ENCODE measurements at regions not wholly inside any gene's neighbourhood (a gene's known extent, or its start where the extent isn't known, plus 50 kb on each side); places are given as distances from the start of the nearest gene placed in this dataset.
"Not testable (repeated sequence)": the region's sequence is repeated elsewhere in the genome, so short reads cannot be mapped to it uniquely, and the experiment has no call there.

DNA sequence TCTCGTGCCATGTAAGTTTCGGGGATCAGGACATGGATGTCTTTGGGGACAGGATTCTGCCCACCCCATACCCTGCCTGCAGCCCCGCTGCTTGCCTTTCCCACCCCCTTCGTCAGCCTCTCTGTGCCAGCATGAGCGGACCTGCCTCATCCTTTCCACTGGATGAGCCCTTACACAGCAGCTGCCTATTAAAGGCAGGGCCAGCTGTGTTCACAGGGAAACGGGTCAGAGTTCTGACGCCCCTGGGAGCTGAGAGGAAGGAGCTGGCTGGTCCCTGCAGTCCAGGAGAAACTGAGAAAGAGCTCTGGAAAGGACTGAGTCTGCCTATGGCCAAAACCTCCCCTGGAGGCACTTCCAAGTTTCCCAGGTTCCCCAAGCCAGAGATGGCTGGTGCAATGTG lies 83.5 kb upstream of the NCOR2 start:
- TF ChIP-seq, protein P1, sequence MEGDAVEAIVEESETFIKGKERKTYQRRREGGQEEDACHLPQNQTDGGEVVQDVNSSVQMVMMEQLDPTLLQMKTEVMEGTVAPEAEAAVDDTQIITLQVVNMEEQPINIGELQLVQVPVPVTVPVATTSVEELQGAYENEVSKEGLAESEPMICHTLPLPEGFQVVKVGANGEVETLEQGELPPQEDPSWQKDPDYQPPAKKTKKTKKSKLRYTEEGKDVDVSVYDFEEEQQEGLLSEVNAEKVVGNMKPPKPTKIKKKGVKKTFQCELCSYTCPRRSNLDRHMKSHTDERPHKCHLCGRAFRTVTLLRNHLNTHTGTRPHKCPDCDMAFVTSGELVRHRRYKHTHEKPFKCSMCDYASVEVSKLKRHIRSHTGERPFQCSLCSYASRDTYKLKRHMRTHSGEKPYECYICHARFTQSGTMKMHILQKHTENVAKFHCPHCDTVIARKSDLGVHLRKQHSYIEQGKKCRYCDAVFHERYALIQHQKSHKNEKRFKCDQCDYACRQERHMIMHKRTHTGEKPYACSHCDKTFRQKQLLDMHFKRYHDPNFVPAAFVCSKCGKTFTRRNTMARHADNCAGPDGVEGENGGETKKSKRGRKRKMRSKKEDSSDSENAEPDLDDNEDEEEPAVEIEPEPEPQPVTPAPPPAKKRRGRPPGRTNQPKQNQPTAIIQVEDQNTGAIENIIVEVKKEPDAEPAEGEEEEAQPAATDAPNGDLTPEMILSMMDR (IDR thresholded peaks at IDR 0.05; ENCODE audit: insufficient read depth, low read depth, low read length, missing control alignments): no peak
- no peak overlapping the region for H3K4me3 ChIP-seq (ENCODE audit: low read depth, low read length)
- DNase-seq (ENCODE audit: low read depth): no peak

DNA sequence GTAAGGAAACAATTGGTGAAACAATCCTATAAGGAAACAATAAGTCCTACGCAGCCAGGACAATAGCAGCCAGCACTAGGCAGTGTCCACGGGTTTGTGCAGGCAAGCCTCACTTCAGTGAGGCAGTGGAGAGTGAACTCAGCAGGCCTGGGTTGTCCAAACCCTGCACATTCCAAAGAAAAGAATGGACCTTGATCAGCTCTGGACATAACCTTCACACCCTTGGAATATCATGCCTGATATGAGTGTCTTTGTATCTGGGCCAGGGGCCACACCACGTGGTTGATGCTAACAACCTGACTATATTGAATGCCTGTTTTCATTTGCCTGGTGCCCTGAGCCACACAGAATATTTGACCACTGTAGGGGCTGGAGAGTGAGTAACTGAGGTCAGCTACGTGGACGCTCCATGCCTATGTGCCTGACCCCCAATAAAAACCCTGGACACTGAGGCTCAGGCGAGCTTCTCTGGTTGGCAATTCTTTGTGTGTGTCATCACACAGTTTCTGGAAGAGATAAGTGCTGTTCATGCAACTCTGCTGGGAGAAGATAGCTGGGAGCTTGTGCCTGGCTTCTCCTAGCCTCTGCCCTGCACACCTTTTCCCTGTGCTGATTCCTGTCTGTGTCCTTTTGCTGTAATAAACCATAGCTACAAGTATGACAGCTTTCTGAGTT lies 81.4 kb upstream of the NCOR2 start:
- no peak for DNase-seq (ENCODE audit: low read depth)
- H3K4me3 ChIP-seq (ENCODE audit: low read depth, low read length): no peak overlapping the region
- TF ChIP-seq, protein P1 (IDR thresholded peaks at IDR 0.05; ENCODE audit: insufficient read depth, low read depth, low read length, missing control alignments): no peak

DNA sequence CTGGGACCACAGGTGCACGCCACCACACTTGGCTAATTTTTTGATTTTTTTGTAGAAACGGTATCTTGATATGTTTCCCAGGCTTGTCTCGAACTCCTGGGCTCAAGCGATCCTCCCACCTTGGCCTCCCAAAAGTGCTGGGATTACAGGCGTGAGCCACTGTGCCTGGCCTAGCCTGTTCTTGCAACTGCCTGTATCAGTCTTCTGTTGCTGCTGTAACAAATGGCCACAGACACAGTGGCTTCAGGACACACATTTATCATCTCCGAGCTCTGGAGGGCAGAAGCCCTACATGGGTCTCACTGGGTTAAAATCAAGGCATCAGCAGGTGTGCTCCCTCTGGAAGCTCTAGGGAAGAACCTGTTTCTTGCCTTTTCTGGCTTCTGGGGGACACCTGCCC lies 79.9 kb upstream of the NCOR2 start:
- H3K4me3 ChIP-seq (ENCODE audit: low read depth, low read length): no peak overlapping the region
- DNase-seq (ENCODE audit: low read depth): no peak
- TF ChIP-seq, protein P1 (IDR thresholded peaks at IDR 0.05; ENCODE audit: insufficient read depth, low read depth, low read length, missing control alignments): no peak

DNA sequence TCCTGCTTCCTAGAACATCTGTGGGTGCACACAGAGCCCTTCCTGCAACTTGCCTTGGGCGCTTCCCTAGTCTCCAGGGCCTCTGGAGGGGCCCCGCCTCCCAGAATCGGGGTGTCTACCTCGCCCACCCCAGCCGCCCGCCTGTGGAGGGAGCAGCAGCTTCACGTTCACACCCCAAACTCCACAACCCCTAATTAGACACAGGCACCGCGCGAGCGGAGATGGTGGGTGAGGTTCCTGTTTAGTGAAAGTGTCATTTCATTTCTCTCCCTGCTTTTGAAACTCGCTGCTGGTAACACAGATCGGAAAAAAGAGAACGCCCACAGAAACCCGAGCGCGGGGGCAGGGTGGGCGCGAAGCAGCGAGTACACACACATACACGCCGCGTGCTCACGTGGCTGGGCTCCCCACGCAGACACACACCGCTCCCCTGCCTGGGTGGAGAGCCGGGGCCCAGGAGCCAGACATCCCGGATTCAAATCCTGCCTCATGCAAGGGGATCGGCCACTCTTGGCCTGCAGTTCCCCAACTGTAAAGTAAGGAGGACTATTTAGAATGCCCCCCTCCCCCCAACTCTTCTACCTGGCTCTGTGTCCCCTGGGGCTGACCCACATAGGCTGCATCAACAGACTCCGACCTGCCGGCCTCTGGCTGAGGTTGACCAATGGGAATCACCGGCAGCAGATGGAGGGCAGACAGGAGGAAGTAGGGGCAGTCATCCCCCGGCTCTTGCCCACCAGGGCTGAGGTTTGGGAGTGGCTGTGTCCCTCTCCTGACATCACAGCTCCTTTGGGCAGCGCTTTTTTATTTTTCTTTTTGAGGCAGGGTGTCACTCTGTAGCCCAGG lies 79.2 kb upstream of the NCOR2 start:
- H3K4me3 ChIP-seq (ENCODE audit: low read depth, low read length): no peak overlapping the region
- TF ChIP-seq, protein P1 (IDR thresholded peaks at IDR 0.05; ENCODE audit: insufficient read depth, low read depth, low read length, missing control alignments): no peak
- DNase-seq (ENCODE audit: low read depth): no peak

DNA sequence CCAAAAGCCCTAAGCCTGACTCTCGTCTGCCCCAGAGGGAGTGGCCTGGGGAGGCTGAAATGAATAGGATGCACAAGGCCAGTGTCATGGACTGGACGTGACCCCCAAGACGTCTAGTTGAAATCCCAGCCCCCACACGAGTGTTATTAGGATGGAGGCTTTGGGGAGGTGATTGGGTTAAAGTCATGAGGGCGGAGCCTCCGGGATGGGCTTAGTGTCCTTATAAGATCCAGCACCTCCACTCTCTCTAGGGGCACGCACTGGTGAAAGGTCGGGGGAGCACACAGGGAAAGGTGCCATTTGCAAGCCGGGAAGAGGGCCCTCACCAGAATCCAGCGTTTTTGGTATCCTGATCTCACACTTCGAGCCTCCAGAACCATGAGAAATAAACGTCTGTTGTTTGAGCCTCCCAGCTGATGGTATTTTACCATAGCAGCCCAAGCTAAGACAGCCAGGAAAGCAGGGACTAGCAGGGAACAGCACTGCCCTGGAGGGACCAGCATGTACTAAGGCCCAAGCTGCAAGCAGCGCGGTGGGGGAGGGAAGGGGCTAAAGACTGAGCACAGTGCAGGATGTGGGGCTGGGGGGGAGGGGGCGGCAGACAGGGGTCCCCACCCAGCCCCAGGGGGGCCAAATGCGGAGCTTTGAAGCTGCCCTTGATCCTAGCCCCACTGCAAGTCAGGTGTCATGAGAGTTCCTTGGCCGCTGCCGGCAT lies 78.3 kb upstream of the NCOR2 start:
- TF ChIP-seq, protein P1 (IDR thresholded peaks at IDR 0.05; ENCODE audit: insufficient read depth, low read depth, low read length, missing control alignments): no peak
- no peak overlapping the region for H3K4me3 ChIP-seq (ENCODE audit: low read depth, low read length)
- no peak for DNase-seq (ENCODE audit: low read depth)

DNA sequence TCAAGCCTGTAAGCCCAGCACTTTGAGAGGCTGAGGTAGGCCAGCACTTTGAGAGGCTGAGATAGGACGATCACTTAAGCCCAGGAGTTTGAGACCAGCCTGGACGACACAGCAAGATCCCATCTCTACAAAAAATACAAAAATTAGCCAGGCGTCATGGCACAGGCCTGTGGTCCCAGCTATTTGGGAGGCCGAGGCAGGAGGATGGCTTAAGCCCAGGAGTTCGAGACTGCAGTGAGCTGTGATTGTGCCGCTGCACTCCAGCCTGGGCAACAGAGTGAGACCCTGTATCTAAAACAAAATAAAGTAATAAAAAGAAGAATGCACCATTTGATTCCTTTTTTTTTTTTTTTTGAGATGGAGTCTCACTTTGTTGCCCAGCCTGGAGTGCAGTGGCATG lies 76.4 kb upstream of the NCOR2 start:
- H3K4me3 ChIP-seq (ENCODE audit: low read depth, low read length); DNase-seq (ENCODE audit: low read depth): not testable (repeated sequence)

DNA sequence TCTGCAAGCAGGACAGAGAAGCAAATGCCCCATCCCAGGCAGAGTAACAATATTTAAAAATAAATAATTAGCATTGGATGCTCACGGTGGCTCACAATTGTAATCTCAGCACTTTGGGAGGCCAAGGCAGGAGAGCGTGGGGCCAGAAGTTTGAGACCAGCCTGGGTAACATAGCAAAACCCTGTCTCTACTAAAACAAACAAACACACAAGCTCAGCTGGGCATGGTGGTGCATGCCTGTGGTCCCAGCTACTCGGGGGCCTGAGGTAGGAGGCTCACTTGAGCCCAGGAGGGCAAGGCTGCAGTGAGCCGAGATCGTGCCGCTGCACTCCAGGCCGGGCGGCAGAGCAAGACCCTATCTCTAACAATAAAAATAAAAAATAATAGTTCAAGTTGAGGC lies 74.7 kb upstream of the NCOR2 start:
- no peak for DNase-seq (ENCODE audit: low read depth)
- H3K4me3 ChIP-seq (ENCODE audit: low read depth, low read length): no peak overlapping the region
- TF ChIP-seq, protein P1 (IDR thresholded peaks at IDR 0.05; ENCODE audit: insufficient read depth, low read depth, low read length, missing control alignments): no peak
